WERI-Rb-1 (cell line): ENCODE measurements at regions not wholly inside any gene's neighbourhood (a gene's known extent, or its start where the extent isn't known, plus 50 kb on each side); places are given as distances from the start of the nearest gene placed in this dataset.

ENCODE experiments used
- DNase-seq: peaks from one replicate; pipeline ENCODE4 v3.0.0-alpha.2; 2020
- H3K27ac ChIP-seq: fragments of 250-450 bp; sonication (Bioruptor Pico); 2 replicates; pipeline ENCODE4 v1.5.1; 2020; ENCODE audit warnings: mild to moderate bottlenecking, moderate library complexity
- H3K27me3 ChIP-seq: fragments of 250-450 bp; sonication (Bioruptor Pico); 2 replicates; pipeline ENCODE4 v1.5.1; 2021; ENCODE audit warnings: mild to moderate bottlenecking, low read depth, moderate library complexity; ENCODE audit not compliant: insufficient read depth, severe bottlenecking
- H3K36me3 ChIP-seq: fragments of 250-450 bp; sonication (Bioruptor Pico); 2 replicates; pipeline ENCODE4 v1.5.1; 2020; ENCODE audit warnings: mild to moderate bottlenecking, moderate library complexity
- H3K4me3 ChIP-seq: 2 replicates; pipeline ENCODE4 v1.5.1; 2011; ENCODE audit warnings: low read depth, mild to moderate bottlenecking, control low read depth, low read length
- H3K9me3 ChIP-seq: fragments of 250-450 bp; sonication (Bioruptor Pico); 2 replicates; pipeline ENCODE4 v1.5.1; 2021; ENCODE audit warnings: mild to moderate bottlenecking, moderate library complexity; ENCODE audit not compliant: severe bottlenecking
- TF ChIP-seq, protein P1 (sequence below): IDR thresholded peaks from 2 replicates; pipeline ENCODE4 v1.5.1; 2011; ENCODE audit warnings: low read depth, mild to moderate bottlenecking, control low read depth, inconsistent platforms, low read length

DNA sequence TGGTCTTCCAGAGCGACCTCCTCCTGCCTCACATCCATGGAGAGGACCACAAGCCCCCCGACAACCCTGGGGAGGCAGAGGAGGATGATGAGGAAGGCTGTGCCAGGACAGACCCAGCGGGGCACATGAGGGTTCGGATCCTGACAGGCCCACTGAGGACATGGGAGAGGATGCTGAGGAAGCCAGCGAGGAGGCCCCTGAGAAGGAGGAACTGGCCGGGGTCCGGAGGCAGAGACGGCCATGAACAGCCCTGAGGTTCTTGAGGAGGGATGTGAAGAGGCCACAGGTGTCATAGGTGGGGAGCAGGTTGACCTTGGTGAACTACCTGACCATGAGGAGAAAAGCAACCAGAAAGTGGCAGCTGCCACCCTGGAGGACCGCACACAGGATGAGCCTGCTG, 54.9 kb upstream of the WNT7A start:
- H3K9me3 ChIP-seq: peaks cover 14% of the 10 kb centered on the region
- H3K36me3 ChIP-seq: no peaks in the 10 kb centered on the region
- H3K4me3 ChIP-seq: no peak overlapping the region
- TF ChIP-seq, protein P1, sequence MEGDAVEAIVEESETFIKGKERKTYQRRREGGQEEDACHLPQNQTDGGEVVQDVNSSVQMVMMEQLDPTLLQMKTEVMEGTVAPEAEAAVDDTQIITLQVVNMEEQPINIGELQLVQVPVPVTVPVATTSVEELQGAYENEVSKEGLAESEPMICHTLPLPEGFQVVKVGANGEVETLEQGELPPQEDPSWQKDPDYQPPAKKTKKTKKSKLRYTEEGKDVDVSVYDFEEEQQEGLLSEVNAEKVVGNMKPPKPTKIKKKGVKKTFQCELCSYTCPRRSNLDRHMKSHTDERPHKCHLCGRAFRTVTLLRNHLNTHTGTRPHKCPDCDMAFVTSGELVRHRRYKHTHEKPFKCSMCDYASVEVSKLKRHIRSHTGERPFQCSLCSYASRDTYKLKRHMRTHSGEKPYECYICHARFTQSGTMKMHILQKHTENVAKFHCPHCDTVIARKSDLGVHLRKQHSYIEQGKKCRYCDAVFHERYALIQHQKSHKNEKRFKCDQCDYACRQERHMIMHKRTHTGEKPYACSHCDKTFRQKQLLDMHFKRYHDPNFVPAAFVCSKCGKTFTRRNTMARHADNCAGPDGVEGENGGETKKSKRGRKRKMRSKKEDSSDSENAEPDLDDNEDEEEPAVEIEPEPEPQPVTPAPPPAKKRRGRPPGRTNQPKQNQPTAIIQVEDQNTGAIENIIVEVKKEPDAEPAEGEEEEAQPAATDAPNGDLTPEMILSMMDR: no peak
- peaks cover 53% of the 10 kb centered on the region for H3K27me3 ChIP-seq
- no peak for DNase-seq
- no peak overlapping the region for H3K27ac ChIP-seq

DNA sequence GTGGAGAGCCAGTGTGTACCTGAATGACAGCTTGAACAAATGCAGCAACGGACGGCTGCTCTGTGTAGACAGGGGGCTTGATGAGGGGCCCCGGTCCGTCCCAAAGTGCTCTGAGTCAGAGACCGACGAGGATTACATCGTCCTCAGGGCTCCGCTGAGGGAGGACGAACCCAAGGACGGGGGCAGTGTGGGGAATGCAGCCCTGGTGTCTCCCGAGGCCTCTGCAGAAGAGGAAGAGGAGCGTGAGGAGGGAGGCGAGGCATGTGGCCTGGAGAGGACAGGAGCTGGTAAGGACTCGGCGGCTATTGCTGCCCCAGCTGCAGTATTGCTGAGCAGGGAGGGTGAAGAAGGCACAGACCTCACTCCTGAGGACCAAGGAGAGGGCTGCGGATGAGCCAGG, 54.4 kb upstream of the WNT7A start:
- Histone ChIP-seq H3K27me3 (peaks cover 55% of the 10 kb centered on the region), H3K4me3 (no peak overlapping the region), H3K27ac (no peak overlapping the region), H3K36me3 (no peaks in the 10 kb centered on the region), H3K9me3 (peaks cover 14% of the 10 kb centered on the region)
- no peak for DNase-seq
- TF ChIP-seq, protein P1: no peak

DNA sequence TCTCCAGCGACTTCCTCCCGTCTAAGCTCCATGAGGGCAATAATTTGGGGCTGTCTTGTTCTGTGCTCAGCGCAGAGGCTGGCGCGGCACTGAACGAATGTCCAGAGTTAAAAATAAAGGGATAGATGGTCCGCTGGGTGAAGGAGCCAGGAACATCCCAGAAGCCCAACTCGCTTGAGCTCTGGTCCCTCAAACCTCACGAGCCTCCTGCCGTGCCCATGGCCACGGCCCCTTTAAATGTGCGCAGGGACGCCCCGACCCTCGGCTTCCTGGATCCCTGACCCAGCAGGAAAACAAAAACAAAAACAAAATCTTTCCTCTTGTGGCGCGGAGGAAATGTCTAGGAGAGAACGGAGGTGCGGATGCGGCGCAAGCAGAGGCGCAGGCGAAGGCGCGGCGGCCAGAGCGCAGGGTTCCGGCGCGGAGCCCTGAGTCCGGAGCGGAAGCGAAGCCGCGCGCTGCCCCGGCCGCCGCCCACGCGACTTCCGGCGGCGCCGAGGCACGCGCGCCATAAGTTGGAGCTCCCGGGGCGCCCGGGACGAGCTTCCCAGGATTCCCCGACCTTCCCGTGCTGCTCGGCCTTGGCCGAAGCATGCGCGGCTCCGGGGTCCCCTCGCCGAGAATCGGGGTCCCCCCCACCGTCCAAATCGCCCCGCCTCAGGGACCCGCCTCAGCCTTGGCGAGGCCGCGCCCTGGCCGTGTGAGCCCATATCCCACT, 52.9 kb upstream of the WNT7A start:
- TF ChIP-seq, protein P1: no peak
- H3K4me3 ChIP-seq: no peak overlapping the region
- DNase-seq: no peak
- no peak overlapping the region for H3K27ac ChIP-seq
- H3K9me3 ChIP-seq: peaks cover 16% of the 10 kb centered on the region
- H3K36me3 ChIP-seq: no peaks in the 10 kb centered on the region
- peaks cover 48% of the 10 kb centered on the region for H3K27me3 ChIP-seq

DNA sequence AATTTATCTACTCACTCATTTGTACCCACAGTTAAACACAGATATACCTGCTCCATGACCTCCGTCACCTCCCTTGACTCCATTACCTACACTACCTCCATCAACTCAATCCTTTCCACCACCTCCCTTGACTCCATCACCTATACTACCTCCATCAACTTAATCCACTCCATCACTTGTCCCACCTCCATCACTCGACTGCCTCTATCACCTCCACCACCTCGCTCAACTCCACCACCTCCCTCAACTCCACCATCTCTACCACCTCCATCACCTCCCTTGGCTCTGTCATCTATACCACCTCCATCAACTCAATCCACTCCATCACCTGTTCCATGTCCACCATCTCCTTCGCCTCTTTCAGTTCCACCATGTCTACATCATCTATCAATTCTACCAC, 51.3 kb upstream of the WNT7A start:
- no peaks in the 10 kb centered on the region for H3K36me3 ChIP-seq
- TF ChIP-seq, protein P1: no peak
- H3K9me3 ChIP-seq: peaks cover 16% of the 10 kb centered on the region
- H3K27me3 ChIP-seq: peaks cover 42% of the 10 kb centered on the region
- no peak overlapping the region for H3K4me3 ChIP-seq
- no peak overlapping the region for H3K27ac ChIP-seq
- DNase-seq: no peak
